ENCODE measurements at regions not wholly inside any gene's neighbourhood (a gene's known extent, or its start where the extent isn't known, plus 50 kb on each side); places are given as distances from the start of the nearest gene placed in this dataset.

DNA sequence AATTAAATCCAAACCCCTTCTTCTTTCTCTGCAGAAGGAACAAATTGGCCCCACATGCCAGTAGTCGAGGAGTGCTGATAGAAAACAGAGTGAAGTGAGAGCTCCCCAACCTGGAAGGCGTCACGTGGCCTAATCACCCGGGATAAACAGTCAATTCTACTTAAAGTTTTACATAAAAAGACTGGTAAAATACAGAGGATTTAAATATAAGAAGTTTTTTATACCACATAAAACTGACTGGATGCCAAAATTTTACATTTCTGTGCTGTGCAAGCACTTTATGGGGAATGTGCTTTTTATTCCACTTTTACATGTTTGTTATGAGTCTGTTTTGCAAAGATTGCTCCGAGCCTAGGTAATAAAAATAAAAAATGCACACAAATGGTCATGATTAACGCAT, 1586.8 kb upstream of the ACVR2A start:
- H3K36me3 Mint-ChIP-seq (ENCODE audit: low read depth), result no peaks in the 10 kb centered on the region
- no peaks in the 10 kb centered on the region for H3K27me3 Mint-ChIP-seq
- intact Hi-C loops (cut with micrococcal nuclease), result no loop called here
- H3K27ac Mint-ChIP-seq, result no peak overlapping the region
- H3K4me3 Mint-ChIP-seq, result no peak overlapping the region
- no peaks in the 10 kb centered on the region for H3K4me1 Mint-ChIP-seq
- DNase-seq, result no peak
- no peaks in the 10 kb centered on the region for H3K9me3 Mint-ChIP-seq

- no peak for DNase-seq
- no peaks in the 10 kb centered on the region for H3K9me3 Mint-ChIP-seq
- intact Hi-C loops (cut with micrococcal nuclease), result no loop called here
- no peak overlapping the region for H3K27ac Mint-ChIP-seq
- H3K36me3 Mint-ChIP-seq (ENCODE audit: low read depth), result no peaks in the 10 kb centered on the region
- no peaks in the 10 kb centered on the region for H3K4me1 Mint-ChIP-seq
- H3K4me3 Mint-ChIP-seq, result no peak overlapping the region
- H3K27me3 Mint-ChIP-seq, result no peaks in the 10 kb centered on the region
Measured at GRCh38 chr2:146252119-146252518, 1592.7 kb upstream of the ACVR2A start.

DNA sequence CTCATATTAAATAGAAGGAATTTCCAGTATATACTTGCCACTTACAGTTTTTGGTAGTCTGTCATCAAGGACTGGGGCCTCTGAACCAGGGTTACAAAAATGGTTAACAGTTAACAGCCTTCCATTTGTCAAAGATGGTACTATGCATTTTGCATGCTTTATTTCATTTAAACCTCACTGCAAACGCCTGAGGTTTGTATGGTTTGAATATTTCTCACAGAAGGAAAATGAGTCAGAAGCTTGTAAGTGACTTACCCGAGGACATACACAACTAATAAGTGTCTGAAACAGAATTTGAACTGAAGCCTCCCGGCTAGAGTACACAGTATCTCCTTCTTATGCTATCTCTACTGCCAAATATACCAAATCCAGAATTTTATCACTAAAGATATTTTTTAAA, 1593.5 kb upstream of the ACVR2A start:
- no peaks in the 10 kb centered on the region for H3K27me3 Mint-ChIP-seq
- H3K4me1 Mint-ChIP-seq, result no peaks in the 10 kb centered on the region
- no peaks in the 10 kb centered on the region for H3K9me3 Mint-ChIP-seq
- no peak overlapping the region for H3K4me3 Mint-ChIP-seq
- no peak for DNase-seq
- no peaks in the 10 kb centered on the region for H3K36me3 Mint-ChIP-seq (ENCODE audit: low read depth)
- H3K27ac Mint-ChIP-seq, result no peak overlapping the region
- intact Hi-C loops (cut with micrococcal nuclease), result no loop called here

- H3K9me3 Mint-ChIP-seq, result no peaks in the 10 kb centered on the region
- H3K4me1 Mint-ChIP-seq, result no peaks in the 10 kb centered on the region
Measured at GRCh38 chr2:146246736-146247523, 1597.9 kb upstream of the ACVR2A start.

GRCh38 chr2:146246002-146246735, 1598.7 kb upstream of the ACVR2A start:
- Mint-ChIP-seq H3K4me1 (no peaks in the 10 kb centered on the region), H3K36me3 (ENCODE audit: low read depth) (no peaks in the 10 kb centered on the region)
- intact Hi-C loops (cut with micrococcal nuclease), result no loop called here

More at GRCh38 chr2:146246736-146247523, 1597.9 kb upstream of the ACVR2A start:
- no peak for DNase-seq
- no peaks in the 10 kb centered on the region for H3K27me3 Mint-ChIP-seq
- H3K27ac Mint-ChIP-seq, result no peak overlapping the region
- no peaks in the 10 kb centered on the region for H3K36me3 Mint-ChIP-seq (ENCODE audit: low read depth)
- intact Hi-C loops (cut with micrococcal nuclease), result no loop called here
- H3K4me3 Mint-ChIP-seq, result no peak overlapping the region

GRCh38 chr2:146244830-146245229, 1600.0 kb upstream of the ACVR2A start:
- Mint-ChIP-seq H3K4me3 (no peak overlapping the region), H3K27ac (no peak overlapping the region), H3K4me1 (no peaks in the 10 kb centered on the region), H3K27me3 (no peaks in the 10 kb centered on the region), H3K9me3 (no peaks in the 10 kb centered on the region), H3K36me3 (ENCODE audit: low read depth) (no peaks in the 10 kb centered on the region)
- no peak for DNase-seq
- intact Hi-C loops (cut with micrococcal nuclease), result no loop called here

More at GRCh38 chr2:146246002-146246735, 1598.7 kb upstream of the ACVR2A start:
- Mint-ChIP-seq H3K4me3 (no peak overlapping the region), H3K27ac (no peak overlapping the region), H3K27me3 (no peaks in the 10 kb centered on the region), H3K9me3 (no peaks in the 10 kb centered on the region)
- DNase-seq, result no peak

DNA sequence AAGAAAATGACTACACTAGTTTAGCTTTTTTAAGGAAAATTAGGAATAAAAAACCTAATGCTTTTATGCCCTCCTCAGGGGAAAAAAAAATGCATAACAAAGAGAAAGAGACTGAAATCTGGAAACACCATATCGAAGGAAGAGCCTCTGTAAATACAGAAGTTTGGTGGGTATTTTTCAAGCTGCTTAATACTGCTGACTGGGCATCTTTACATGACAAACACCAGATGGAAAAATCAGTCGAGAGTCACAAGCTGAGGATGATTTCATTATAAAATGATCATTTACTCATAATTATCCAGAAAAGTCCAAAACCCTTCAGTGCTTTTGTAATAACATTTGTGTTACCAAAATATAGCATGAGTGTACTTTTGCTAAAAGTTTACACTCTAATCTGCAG, 1600.7 kb upstream of the ACVR2A start:
- no peaks in the 10 kb centered on the region for H3K9me3 Mint-ChIP-seq
- no peak for DNase-seq
- no peak overlapping the region for H3K4me3 Mint-ChIP-seq
- intact Hi-C loops (cut with micrococcal nuclease), result no loop called here
- no peaks in the 10 kb centered on the region for H3K36me3 Mint-ChIP-seq (ENCODE audit: low read depth)
- H3K27ac Mint-ChIP-seq, result no peak overlapping the region
- no peaks in the 10 kb centered on the region for H3K27me3 Mint-ChIP-seq
- no peaks in the 10 kb centered on the region for H3K4me1 Mint-ChIP-seq

DNA sequence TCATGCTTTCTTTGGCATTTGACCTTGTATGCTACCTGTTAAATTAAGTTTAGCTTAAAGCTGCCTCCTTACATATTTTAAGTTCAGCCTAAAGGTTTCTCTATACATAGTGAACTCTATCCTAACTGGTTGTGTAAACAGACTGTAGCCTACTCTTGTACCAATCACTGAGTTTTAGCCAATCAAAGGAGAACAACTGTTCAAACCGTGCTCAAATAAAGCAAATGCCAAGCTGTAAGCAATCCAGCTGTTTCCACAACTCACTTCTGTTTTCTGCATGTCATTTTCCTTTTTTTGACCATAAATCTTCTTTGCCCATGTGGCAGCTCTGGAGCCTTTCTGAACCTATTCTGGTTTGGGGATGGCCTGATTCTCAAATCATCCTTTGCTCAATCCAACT, 1603.8 kb upstream of the ACVR2A start:
- intact Hi-C loops (cut with micrococcal nuclease), result no loop called here
- Mint-ChIP-seq H3K4me3 (no peak overlapping the region), H3K9me3 (no peaks in the 10 kb centered on the region), H3K36me3 (ENCODE audit: low read depth) (no peaks in the 10 kb centered on the region), H3K27ac (no peak overlapping the region), H3K27me3 (no peaks in the 10 kb centered on the region), H3K4me1 (no peaks in the 10 kb centered on the region)
- DNase-seq, result no peak

- no peak for DNase-seq
- Mint-ChIP-seq H3K4me3 (no peak overlapping the region), H3K27me3 (no peaks in the 10 kb centered on the region), H3K36me3 (ENCODE audit: low read depth) (no peaks in the 10 kb centered on the region), H3K27ac (no peak overlapping the region), H3K4me1 (no peaks in the 10 kb centered on the region), H3K9me3 (no peaks in the 10 kb centered on the region)
- intact Hi-C loops (cut with micrococcal nuclease), result no loop called here
Measured at GRCh38 chr2:146240391-146240790, 1604.4 kb upstream of the ACVR2A start.

- Mint-ChIP-seq H3K4me1 (no peaks in the 10 kb centered on the region), H3K27me3 (no peaks in the 10 kb centered on the region), H3K4me3 (no peak overlapping the region), H3K9me3 (no peaks in the 10 kb centered on the region), H3K27ac (no peak overlapping the region), H3K36me3 (ENCODE audit: low read depth) (no peaks in the 10 kb centered on the region)
- no peak for DNase-seq
- intact Hi-C loops (cut with micrococcal nuclease), result no loop called here
Measured at GRCh38 chr2:146239392-146240135, 1605.3 kb upstream of the ACVR2A start.

DNA sequence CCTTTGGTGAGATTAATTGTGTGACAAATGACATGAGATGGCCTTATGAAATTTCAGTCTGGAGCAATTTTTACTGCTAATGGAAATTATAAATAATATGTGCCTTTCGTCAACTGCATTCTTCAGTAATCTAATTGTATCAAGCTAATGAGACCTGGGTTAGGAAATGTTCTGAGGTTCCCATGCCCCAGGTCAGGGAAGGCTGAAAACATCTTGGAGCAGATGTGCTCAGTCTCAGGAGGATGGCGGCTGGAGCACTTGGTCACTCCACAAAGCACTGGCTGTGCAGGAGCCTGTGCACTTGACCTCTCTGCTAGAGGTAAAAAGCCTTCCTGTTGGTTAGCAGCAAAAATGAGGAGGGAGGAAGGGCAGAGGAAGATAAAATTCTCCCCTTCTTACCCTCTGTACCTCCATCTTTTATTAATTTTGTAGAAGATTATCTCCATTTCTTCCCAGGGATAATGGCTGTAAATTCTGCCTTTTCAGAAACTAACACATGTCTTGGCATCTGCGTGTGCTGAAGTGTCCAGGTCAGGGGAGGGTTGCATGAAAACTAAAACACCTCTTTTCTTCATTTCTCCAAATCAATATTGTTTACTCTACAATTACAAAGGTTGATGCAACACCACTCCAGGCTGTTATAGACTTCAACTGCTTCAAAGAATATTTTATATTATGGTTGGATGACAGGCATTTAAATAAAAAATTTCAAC, 1606.4 kb upstream of the ACVR2A start:
- no peaks in the 10 kb centered on the region for H3K27me3 Mint-ChIP-seq
- H3K9me3 Mint-ChIP-seq, result no peaks in the 10 kb centered on the region
- intact Hi-C loops (cut with micrococcal nuclease), result no loop called here
- no peak for DNase-seq
- H3K4me1 Mint-ChIP-seq, result no peaks in the 10 kb centered on the region
- H3K4me3 Mint-ChIP-seq, result no peak overlapping the region
- no peak overlapping the region for H3K27ac Mint-ChIP-seq
- no peaks in the 10 kb centered on the region for H3K36me3 Mint-ChIP-seq (ENCODE audit: low read depth)

DNA sequence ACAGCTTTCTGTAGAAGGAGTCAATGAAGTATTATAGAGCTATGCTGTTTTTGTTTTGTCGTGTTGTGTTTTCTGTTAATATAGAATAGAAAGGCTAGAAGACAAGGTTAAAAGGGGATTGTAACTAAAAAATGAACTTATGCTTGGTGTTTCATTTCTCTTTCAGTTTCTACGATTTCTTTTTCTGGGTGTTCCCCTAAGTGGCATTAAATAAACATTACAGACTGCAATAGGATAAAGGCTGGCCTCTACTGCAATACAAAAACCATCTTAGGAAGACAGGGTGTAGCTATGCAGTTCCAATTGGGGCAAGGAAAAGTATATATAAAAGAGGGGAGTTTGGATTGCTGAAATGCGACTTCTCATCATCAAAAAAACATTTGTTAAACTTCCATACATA, 1609.7 kb upstream of the ACVR2A start:
- Mint-ChIP-seq H3K9me3 (no peaks in the 10 kb centered on the region), H3K4me3 (no peak overlapping the region), H3K36me3 (ENCODE audit: low read depth) (no peaks in the 10 kb centered on the region), H3K4me1 (no peaks in the 10 kb centered on the region), H3K27me3 (no peaks in the 10 kb centered on the region), H3K27ac (no peak overlapping the region)
- DNase-seq, result no peak
- intact Hi-C loops (cut with micrococcal nuclease), result no loop called here

- DNase-seq, result no peak
- H3K4me1 Mint-ChIP-seq, result no peaks in the 10 kb centered on the region
- H3K36me3 Mint-ChIP-seq (ENCODE audit: low read depth), result no peaks in the 10 kb centered on the region
- no peak overlapping the region for H3K27ac Mint-ChIP-seq
- intact Hi-C loops (cut with micrococcal nuclease), result no loop called here
- H3K27me3 Mint-ChIP-seq, result no peaks in the 10 kb centered on the region
- peaks cover 3% of the 10 kb centered on the region for H3K9me3 Mint-ChIP-seq
- H3K4me3 Mint-ChIP-seq, result no peak overlapping the region
Measured at GRCh38 chr2:146229508-146230155, 1615.2 kb upstream of the ACVR2A start.
